DMS53 treated with DMSO at 0.1 percent for 48 hours (cell line): ENCODE measurements at regions not wholly inside any gene's neighbourhood (a gene's known extent, or its start where the extent isn't known, plus 50 kb on each side); places are given as distances from the start of the nearest gene placed in this dataset.

ENCODE experiments used
- DNase-seq: peaks from one replicate; lab custom pipeline; 2025; ENCODE audit not compliant: unreplicated experiment; lab: John Stamatoyannopoulos, UW

DNA sequence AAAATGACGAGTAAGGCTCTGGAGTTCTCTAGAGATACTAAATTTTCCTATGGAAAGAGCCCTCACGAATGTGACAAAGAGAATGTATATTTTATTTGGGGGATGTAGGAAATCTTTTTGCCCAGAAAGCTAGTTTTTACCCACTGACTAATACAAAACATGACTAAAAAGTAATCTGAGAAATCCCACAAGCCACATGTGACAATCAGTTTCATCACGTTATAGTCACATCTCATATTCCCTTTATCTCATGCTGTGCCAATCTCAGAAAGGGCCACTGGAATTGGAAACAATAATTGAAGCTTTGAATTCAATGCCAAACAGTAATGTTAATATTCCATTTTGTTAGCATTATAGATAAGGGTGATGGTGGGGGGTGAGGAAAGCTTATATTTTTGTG lies 509.0 kb upstream of the GOLIM4 start:
- no peak for DNase-seq

DNA sequence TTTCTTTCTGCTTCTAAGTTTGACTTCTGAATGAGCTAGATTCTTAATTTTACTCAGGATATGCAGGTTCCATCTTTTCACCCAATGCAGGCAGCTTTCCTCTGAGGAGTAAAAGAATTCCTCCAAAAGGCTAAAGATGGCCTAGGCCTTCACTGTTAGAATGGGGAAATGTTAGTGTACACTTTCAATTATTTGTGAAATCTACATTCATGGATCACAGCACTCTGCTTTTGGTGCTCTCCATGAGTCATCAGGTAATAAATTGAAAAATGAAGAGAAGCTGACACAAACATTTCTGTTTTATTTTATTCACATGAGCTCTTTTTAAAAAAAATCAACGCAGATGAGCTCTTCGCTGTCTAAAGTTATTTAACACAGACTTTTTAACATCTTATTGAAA lies 502.5 kb upstream of the GOLIM4 start:
- DNase-seq: no peak

DNA sequence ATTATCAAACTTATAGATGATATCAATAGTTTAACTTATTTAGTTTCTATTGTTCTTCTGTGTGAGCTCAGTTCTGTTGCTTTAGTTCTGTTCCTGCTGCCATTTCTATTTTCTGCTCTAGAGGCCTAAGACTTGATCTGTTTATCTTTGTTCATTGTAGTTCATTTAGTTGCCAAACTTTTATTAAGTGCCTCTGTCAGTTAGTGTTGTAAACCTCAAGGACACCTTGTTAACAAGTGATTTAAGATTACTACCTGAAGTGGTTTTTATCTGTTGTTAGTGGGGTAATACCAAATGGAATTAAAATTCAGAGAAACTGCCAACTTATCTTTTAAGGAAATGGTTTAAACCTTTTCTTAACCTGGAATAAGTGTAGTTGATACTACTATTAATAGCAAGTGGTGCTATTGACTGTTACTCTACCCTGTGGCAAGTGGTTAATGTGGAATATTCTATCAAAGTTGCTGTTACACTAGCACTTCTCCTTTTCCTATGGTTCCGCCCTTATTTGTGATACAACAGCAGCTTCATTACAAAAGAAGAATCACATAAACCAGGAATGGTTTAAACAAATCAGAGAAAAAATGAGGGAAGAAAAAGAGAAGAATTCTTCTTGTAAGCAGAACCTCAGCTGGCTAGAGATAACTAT lies 500.6 kb upstream of the GOLIM4 start:
- DNase-seq: no peak

DNA sequence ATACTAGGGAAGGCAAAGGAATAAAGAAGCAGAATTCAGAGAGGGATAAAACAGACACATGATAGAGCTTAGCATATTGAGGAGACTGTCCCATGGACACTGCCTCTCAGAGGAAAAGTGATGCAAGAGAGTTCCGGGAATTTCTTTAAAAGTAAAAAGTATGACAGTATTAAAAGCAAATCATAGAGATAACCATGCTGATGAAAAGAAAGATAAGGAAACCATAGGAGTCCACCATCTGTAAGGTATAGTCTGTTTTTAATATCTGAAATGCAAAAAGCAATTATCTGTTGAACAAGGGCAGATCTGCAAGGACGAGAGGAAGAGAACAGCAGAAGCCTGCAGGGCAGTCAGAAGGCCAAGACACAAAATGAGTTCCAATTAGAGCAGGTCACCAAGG lies 495.9 kb upstream of the GOLIM4 start:
- DNase-seq: no peak

DNA sequence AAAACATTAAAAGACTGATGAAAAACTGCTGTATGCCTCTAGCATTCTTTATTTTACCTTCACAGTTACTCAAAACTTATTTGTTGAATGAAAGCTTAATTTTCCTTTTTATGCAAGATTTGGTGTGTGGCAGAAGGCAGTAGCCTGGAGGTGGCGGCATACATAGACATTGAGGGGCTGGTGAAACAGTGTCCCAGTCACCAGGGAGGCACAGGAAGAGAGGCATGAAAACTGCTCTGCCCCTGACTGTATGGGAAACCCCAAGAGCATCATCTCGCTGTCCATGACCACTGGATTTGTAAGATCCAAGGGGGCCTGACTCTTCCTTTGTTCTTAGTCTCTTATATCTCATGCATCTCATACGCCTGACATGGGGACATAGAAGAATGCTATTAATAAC lies 493.7 kb upstream of the GOLIM4 start:
- no peak for DNase-seq

DNA sequence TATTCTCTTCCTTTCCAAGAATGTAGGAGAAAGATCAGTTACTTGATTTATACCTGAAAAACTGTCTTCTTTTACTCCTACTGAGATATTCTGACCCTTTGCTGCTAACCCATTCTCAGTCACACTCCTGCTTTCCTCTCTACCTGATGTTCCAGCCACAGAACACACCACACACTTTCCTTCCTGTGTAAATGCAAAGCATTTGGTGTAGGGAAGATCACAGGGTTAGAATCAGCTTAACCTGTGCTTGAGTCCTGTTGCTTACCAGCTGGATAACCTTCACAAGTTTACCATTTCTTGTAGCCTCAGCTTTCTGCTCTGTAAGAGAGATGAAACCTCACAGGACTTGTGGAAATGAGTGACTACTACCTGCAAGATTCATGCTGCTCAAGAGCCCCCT lies 489.8 kb upstream of the GOLIM4 start:
- DNase-seq: no peak

DNA sequence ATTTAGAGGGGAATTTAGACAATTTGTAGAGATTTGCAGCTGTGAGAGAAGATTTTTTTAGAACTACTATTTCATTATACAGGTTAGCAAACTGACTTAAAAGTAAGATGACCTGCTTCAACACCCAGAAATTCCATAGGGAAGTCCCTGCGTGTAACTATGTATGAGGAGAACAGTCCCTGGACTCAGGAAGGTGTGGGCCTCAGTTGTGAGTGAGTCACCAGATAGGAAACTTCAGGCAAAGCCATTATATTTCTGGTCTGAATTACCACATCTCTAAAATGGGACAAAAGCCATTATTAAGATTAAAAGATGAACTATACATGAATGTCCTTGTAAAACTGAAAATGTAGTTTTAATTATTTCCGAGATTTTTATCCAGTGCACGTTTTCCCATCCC lies 488.3 kb upstream of the GOLIM4 start:
- no peak for DNase-seq

DNA sequence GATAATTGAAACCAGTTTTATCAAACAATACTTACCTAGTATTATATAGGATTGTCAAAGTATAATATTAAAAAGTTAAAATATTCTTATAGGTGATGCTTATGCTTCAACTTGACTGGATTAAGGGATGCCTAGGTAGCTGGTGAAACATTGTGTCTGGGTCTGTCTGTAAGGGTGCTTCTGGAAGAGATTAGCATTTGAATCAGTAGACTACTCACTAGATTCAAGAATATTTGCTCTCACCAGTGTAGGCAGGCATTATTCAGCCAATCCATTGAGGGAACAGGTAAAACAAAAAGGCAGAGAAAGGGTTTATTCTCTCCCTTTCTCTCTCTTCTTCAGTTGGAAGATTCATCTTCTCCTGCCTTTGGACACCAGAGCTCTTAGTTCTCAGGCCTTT lies 486.8 kb upstream of the GOLIM4 start:
- no peak for DNase-seq

DNA sequence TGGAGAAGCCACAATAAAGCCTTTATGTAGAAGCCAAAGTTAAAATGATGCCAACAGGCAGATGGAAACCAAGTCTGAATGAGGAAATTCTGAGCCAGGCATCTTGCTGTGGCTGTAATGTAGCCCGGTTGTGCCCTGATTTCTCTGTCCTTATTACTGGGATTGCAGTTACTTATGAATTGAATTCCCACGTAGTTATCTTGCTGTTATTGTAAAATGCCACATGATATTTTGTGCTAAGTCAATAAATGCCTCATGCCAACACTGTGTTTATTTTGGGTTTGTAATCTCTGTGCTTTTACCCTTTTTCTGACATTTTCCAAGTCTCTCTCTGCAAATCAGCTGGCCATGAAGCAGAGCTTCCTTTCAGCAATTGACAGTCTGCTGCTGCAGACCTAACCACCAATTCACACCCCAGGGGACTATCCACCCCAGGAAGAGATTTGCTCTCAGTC lies 486.1 kb upstream of the GOLIM4 start:
- DNase-seq: no peak

DNA sequence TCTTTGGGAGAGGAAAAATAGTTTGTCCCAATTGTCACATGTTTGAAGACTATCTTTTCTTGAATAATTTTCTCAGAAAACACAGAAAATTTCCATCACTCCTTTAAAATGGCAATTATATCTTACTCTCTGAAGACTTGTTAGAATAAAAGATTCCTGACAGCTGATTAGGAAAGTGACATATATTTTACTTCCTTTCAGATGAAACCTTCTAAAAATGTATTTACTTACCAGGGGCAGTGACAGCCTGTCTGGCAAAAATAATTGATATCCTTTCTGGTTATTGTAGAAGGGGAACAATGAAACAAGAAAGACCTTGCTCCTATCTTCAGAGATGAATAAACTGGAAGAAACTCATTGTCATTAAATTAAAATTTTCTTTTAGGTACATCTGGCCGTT lies 483.3 kb upstream of the GOLIM4 start:
- DNase-seq: no peak

DNA sequence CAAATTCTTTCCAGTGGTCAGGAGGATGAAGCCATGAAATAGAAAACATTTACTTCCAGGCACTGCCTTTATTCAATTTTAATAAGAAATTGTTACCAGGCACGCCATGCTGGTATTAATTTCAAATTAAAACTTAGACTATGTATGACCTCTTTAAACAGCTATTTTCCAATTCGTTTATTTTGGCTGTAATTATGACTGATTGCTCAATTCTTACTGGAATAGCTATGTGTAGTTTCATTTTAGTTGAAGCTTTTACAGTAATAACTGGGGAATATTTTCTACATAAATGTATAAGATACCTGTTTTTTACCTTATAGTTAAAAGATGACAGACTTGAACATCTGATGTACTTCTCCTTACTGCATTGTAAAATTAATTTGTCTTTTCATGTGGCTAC lies 480.0 kb upstream of the GOLIM4 start:
- no peak for DNase-seq

DNA sequence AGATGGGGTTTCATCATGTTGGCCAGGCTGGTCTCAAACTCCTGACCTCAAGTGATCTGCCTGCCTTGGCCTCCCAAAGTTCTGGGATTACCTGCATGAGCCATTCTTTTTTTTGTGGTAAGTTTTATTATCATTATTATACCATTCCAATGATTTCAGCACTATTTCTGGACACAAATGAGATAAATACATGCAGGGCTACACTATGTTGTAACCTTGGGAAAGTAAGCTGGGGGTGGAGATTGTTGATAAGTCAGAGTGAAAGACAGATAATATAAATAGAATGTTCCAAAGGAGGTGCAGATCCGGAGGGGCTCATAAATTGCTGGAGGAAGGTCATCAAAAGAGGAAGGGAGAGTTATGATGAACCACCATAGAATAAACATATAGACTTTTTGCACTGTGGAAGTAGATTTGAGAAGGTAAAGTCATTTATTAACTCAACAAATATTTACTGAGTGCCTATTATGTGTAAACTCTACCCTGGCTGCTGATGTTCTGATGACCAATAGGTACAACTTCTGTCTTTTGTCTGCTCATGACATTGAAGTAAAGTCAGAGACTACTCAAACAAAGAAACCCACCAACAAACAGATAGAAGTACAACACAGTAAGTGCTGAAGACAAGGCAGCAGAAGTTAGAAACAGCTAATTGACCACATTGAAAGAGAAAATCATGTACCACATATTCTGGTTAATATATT lies 478.9 kb upstream of the GOLIM4 start:
- peak; percentile 54 for DNase-seq

DNA sequence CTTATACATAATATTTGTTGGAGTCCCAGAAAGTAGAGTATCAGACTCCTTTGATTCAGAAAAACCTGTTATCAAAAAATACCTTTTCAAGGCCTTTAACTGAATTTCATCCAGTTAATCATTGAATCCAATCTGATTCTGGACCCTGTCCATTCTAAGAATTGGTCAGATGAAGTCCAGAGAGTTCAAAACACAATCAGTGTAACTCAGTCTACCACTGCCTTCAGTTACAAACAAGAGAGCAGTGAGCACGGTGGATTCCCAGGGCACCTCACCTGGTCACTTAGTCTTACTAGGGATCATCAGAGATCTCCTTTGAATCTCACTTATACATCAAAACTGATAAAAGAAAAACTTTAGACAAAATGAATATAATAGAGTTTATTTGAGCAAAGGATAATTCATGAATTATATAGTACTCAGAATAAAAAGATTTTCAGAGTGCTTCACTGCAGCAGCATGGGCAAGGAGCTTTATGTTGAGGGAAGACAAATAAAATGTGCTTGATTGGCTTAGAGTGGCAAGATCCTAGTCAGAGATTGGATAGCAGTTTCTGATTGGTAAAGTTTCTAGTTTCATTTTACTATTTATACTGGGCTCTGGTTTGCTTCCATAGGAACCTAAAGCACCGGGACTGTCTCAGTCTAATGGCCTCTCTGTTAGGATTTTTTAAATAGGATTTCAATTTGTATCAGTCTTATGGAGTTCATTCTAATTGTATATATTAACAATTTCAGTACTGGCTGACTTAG lies 474.9 kb upstream of the GOLIM4 start:
- DNase-seq: no peak

DNA sequence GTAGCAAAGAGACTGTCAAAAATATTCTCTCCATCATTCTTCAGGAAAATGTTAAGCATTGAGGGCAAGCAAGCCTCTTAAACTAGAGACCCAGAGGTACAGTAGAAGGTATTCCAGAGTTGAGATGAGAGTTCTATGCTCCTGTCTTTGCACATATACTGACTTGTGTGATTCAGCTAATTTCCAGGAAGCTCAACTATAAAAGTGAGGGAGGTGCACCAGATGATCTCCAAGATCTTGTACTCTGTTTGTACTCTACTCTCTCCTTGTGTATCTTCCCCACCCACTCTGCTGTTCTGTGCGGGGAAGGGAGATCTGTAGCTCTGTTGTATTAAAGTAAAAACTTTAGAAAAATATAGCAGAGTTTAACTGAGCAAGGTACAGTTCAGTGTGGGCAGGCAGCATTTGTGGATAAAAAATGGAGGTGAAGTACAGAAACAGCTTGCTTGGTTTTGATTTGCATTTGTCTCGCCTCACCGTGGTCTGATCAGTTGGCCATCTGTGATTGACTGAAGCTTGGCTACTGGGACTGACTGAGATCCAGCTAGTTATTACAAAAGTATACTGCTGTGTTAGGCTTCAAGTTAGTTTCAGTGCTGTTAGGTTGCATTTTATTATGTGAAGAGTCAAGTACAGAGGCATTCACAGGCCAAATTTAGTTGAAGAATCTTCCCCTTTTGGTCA lies 463.1 kb upstream of the GOLIM4 start:
- DNase-seq: no peak

DNA sequence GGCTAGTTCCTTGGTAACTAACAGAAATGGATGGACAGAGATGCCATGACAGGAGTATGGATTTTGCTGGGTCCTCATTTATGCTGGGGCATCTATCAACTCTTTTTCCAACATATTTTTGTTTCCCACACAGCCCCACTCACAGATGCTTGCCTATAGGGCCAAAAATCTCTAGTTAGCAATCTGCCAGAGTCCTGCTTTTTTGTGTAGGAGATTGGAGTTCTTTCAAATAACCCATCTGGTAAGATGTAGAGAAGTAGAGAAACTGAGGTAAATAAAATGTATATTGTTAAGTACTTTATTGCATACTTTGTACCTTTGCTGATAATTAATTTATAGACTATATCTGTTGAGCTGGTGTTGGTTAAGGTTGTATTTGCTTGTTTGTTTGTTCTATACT lies 456.5 kb upstream of the GOLIM4 start:
- DNase-seq: no peak

DNA sequence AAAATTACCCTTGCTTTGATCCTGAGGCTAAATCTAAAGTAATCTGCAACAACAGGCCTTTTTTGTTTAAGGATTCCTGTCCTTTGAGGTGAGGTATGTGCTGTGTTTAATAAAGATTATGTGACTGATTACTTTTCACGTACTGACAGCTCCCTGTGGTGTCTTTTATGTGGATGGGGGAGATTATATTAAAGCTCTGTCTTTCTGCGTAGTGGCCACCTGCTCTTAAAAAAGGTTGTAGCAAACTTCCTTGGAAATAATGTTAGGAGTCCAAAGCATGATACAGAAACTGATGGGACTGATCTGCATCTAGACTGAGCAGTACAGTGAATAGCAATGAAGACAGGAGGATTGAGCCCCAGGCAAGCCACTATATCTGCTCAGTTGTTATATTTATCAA lies 453.0 kb upstream of the GOLIM4 start:
- DNase-seq: no peak

DNA sequence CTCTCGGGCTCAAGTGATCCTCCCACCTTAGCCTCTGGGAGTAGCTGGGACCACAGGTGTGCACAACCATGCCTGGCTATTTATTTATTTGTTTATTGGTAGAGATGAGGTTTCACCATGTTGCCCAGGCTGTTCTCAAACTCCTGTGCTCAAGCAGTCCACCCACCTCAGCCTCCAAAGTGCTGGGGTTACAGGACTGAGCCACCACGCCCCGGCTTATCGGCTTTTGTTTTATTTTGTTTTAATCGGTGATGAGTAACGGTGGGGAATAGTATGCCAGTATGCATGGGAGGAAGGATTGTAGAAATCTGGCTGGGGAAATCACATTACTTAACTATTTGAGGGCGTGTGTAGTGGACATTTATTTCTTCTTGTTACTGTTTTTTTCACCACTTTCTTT lies 451.0 kb upstream of the GOLIM4 start:
- no peak for DNase-seq

DNA sequence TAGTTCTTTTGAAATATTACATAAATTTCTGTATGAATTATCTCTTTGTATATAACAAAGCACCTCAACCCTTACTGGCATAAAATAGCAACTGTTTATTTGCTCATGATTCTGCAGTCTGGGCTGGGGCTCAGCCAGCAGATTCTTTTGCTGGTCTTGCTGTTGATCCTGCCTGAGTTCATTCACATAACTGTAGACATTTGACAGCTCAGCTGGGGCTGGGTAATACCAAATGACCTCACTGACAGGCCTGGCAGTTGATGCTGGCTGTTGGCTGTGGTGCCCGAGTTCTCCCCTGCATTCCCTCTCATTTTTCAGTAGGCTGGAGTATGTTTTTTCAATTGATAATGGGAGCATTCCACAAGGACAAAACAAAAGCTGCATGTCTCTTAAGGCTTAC lies 449.9 kb upstream of the GOLIM4 start:
- no peak for DNase-seq

DNA sequence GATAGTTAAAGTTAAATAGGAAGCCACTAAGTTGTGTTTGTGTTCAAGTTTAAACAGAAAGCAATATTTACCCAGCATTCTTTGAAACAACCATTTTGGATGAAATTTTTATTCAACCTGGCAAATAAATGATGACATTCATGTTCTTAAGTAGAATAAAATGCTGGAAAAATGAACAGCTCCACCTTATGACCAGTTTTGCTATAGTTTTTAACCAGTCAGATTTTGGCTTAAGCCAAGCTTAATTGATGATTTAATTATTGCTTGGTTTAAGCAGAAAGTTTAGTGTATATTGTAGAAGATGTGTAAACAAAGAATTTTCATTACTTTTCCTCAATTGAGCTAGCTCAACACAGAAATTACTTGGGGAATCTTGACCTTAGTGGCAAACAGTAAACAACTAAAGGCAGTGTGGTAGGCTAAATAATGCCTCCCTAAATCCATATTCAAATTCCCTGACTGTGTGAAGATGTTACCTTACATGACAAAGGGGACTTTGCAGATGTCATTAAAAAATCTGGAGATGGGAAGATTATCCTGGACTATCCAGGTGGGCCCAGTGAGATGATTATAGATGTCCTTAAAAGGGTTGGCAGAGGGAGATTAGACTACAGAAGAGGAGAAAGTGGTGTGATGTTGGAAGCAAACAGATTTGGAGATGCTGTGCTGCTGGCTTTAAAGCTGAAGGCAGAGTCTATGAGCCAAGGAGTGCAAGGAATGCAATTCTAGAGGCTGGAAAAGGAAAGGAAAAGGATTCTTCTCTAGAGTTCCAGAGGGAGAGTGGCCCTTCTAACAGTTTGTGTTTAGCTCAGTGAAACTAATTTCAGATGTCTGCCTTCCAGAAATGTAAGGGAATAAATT lies 448.6 kb upstream of the GOLIM4 start:
- DNase-seq: no peak

DNA sequence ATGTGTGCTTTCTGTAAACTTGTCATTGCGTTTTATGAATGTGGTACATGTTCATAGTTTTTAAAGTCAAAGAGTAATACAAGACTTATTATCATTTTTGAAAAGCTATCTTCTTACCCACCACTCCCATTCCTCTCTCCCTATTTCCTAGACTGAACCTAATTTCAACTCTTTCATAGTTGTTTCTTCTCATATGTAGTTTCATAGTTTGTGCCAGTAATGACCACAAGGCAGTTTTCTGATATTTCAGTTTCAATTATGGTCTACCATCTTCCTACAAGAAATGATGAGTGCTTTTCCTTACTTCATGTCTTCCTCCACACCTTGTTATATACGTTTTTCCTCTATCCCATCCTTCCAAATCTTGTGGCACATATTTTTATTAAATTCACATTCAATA lies 445.0 kb upstream of the GOLIM4 start:
- DNase-seq: no peak

DNA sequence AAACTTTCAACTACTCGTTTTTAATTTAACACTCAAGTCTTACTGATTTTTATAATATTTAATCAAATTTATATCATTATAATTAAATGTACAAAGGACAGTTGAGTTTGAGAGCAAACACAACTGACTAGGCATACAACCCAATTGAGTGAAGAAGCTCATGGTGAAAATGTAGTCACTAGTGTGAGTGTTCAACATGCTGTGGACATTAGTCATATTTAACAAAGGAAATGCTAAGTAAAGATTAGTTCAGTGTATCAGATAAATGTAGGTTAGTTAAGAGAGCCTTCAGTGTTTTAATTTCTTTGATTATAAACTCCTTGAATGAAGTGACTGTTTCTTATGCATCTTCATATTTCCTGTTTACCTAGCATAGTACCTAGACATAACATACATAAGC lies 444.2 kb upstream of the GOLIM4 start:
- no peak for DNase-seq
